Neural cell (in vitro differentiated cells): ENCODE measurements at regions not wholly inside any gene's neighbourhood (a gene's known extent, or its start where the extent isn't known, plus 50 kb on each side); places are given as distances from the start of the nearest gene placed in this dataset.

Experiments
- EP300 ChIP-seq: fragments of 450-650 bp; conservative IDR thresholded peaks from 2 replicates; pipeline ENCODE4 v1.6.1; 2014; ENCODE audit warnings: antibody characterized with exemption, mild to moderate bottlenecking, moderate library complexity; ENCODE audit not compliant: poor library complexity, severe bottlenecking
- EZH2 ChIP-seq: fragments of 200-600, 300-800 bp; shearing (Covaris generic), sonication (generic); IDR thresholded peaks from 2 replicates; pipeline ENCODE4 v1.6.1; 2014; ENCODE audit warnings: antibody characterized with exemption, low read length, borderline replicate concordance, mild to moderate bottlenecking; ENCODE audit not compliant: insufficient read depth, poor library complexity, severe bottlenecking
- TF ChIP-seq, protein P1 (sequence below): fragments of 450-650 bp; IDR thresholded peaks from 2 replicates; pipeline ENCODE4 v1.5.1; 2014; ENCODE audit warnings: antibody characterized with exemption, mild to moderate bottlenecking, moderate library complexity; ENCODE audit not compliant: poor library complexity, severe bottlenecking

DNA sequence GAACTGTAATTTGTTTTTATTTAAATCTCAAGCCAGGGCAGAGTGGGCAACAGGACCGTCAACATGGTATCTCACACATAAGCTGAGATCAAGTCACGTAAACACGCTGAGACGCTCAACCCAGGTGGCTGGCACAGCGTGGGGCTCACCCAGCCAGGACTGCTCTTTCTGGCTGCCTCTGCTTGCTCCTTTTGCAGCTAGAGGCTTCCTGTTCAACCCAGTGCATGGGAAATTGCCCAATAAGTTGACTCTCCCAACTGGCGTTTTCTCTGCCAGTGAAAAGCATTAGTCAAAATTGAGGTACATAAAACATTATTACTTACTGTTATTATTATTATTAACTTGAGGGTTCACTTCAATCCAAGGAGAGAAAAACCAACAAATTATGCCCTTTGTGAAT, 398.1 kb downstream of the NR2F2 start:
- TF ChIP-seq EP300 = no peak
- TF ChIP-seq, protein P1, sequence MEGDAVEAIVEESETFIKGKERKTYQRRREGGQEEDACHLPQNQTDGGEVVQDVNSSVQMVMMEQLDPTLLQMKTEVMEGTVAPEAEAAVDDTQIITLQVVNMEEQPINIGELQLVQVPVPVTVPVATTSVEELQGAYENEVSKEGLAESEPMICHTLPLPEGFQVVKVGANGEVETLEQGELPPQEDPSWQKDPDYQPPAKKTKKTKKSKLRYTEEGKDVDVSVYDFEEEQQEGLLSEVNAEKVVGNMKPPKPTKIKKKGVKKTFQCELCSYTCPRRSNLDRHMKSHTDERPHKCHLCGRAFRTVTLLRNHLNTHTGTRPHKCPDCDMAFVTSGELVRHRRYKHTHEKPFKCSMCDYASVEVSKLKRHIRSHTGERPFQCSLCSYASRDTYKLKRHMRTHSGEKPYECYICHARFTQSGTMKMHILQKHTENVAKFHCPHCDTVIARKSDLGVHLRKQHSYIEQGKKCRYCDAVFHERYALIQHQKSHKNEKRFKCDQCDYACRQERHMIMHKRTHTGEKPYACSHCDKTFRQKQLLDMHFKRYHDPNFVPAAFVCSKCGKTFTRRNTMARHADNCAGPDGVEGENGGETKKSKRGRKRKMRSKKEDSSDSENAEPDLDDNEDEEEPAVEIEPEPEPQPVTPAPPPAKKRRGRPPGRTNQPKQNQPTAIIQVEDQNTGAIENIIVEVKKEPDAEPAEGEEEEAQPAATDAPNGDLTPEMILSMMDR = no peak
- no peak for TF ChIP-seq EZH2
